ENCODE measurements at regions not wholly inside any gene's neighbourhood (a gene's known extent, or its start where the extent isn't known, plus 50 kb on each side); places are given as distances from the start of the nearest gene placed in this dataset.

DNA sequence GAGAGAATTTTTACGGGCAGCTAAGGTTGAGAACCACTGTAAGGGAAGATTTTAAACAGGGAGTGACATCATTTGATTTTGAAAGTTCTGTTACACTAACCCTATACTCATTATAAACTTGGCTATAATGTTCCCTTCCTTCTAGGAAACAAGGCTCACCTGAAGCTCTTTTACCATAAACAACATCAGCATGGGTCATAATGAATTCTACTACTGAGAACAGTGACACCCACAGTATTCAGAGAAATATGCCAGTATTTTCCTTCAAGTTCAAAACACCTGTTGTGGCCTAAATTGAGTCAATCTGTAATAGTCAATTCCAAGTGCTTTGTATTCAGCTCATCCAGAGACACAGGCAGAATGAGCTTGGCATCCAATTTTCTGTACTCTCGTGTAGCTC, 175.3 kb upstream of the STT3B start:
- Histone ChIP-seq H2AFZ (ENCODE audit: low read length) (no peak overlapping the region), H3K79me1 (ENCODE audit: insufficient read depth, low read depth, low read length, poor library complexity, severe bottlenecking) (no peaks in the 10 kb centered on the region), H4K5ac (ENCODE audit: insufficient read length, low read depth, low read length) (no peak overlapping the region), H3K23ac (ENCODE audit: insufficient read length, low read depth, low read length) (no peak overlapping the region), H3K4me1 (ENCODE audit: insufficient read depth, low read length) (no peaks in the 10 kb centered on the region), H3K18ac (ENCODE audit: insufficient read length, low read depth, low read length) (no peak overlapping the region), H2BK20ac (ENCODE audit: low read depth, low read length, poor library complexity, severe bottlenecking) (no peak overlapping the region), H3K14ac (ENCODE audit: insufficient read depth, low read length) (no peak overlapping the region), H3K79me2 (ENCODE audit: insufficient read depth, low read length) (no peaks in the 10 kb centered on the region), H3K4me2 (ENCODE audit: insufficient read depth, insufficient read length, low read length) (no peak overlapping the region), H2BK12ac (ENCODE audit: insufficient read length, low read depth, low read length) (no peak overlapping the region), H2AK5ac (ENCODE audit: insufficient read length, low read length) (no peak overlapping the region), H4K8ac (replicated peaks; ENCODE audit: insufficient read length, low read depth, low read length) (no peak overlapping the region), H3K9ac (ENCODE audit: extremely low read depth, insufficient read length, low read length) (no peak overlapping the region), H4K91ac (ENCODE audit: insufficient read length, low read depth, low read length) (no peak overlapping the region), H3K27me3 (ENCODE audit: insufficient read depth, low read length) (no peaks in the 10 kb centered on the region), H3K23me2 (ENCODE audit: insufficient read length, low read depth, low read length, poor library complexity, severe bottlenecking) (no peaks in the 10 kb centered on the region), H3T11ph (ENCODE audit: low read length) (no peak overlapping the region), H3K56ac (ENCODE audit: insufficient read length, low read depth, low read length) (no peak overlapping the region), H2BK5ac (ENCODE audit: insufficient read length, low read length) (no peak overlapping the region), H3K27ac (ENCODE audit: insufficient read length, low read depth, low read length) (no peak overlapping the region), H2BK120ac (ENCODE audit: low read depth, low read length, poor library complexity, severe bottlenecking) (no peak overlapping the region), H3K9me3 (ENCODE audit: control insufficient read depth, low read depth, low read length) (no peaks in the 10 kb centered on the region), H3K4ac (ENCODE audit: low read depth, low read length) (no peak overlapping the region), H2BK15ac (ENCODE audit: low read depth, low read length) (no peak overlapping the region), H4K20me1 (ENCODE audit: control insufficient read depth, insufficient read depth, insufficient read length) (no peaks in the 10 kb centered on the region)
- TF ChIP-seq, protein P1, sequence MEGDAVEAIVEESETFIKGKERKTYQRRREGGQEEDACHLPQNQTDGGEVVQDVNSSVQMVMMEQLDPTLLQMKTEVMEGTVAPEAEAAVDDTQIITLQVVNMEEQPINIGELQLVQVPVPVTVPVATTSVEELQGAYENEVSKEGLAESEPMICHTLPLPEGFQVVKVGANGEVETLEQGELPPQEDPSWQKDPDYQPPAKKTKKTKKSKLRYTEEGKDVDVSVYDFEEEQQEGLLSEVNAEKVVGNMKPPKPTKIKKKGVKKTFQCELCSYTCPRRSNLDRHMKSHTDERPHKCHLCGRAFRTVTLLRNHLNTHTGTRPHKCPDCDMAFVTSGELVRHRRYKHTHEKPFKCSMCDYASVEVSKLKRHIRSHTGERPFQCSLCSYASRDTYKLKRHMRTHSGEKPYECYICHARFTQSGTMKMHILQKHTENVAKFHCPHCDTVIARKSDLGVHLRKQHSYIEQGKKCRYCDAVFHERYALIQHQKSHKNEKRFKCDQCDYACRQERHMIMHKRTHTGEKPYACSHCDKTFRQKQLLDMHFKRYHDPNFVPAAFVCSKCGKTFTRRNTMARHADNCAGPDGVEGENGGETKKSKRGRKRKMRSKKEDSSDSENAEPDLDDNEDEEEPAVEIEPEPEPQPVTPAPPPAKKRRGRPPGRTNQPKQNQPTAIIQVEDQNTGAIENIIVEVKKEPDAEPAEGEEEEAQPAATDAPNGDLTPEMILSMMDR (conservative IDR thresholded peaks at IDR 0.05): no peak
- no peak overlapping the region for H3K4me3 Mint-ChIP-seq
- peaks cover 0 to 13% (median 6%) of the 10 kb centered on the region in 3 experiments; a peak in 5 of 7 replicates for H3K36me3 Mint-ChIP-seq (ENCODE audit: insufficient read depth in 1 of 3, low read depth in 3 of 3)
- DNase-seq: no peak
- no peaks in the 10 kb centered on the region for H3K27me3 Mint-ChIP-seq (ENCODE audit: low read depth)
- no CpG with 5 or more reads among the region's 2 CpGs for whole genome bisulfite sequencing (ENCODE audit: extremely low coverage, insufficient read length, low lambda C conversion rate)
- H3K4me1 Mint-ChIP-seq: peaks cover 9 to 10% of the 10 kb centered on the region in 2 experiments
- peaks cover 4 to 5% of the 10 kb centered on the region in 2 experiments; a peak in 3 of 5 replicates for H3K9me3 Mint-ChIP-seq
- no peak overlapping the region for H3K27ac Mint-ChIP-seq
